ENCODE measurements at regions not wholly inside any gene's neighbourhood (a gene's known extent, or its start where the extent isn't known, plus 50 kb on each side); places are given as distances from the start of the nearest gene placed in this dataset.

GRCh38 chr4:59869056-59869455 is 1331.1 kb upstream of the ADGRL3 start:
- Mint-ChIP-seq H3K27me3 (ENCODE audit: unreplicated experiment) (no peaks in the 10 kb centered on the region), H3K9me3 (ENCODE audit: low read depth, unreplicated experiment) (peaks cover 8% of the 10 kb centered on the region), H3K4me3 (ENCODE audit: low read depth, unreplicated experiment) (no peak overlapping the region), H3K27ac (ENCODE audit: unreplicated experiment) (no peak overlapping the region), H3K4me1 (ENCODE audit: low read depth, unreplicated experiment) (no peaks in the 10 kb centered on the region), H3K36me3 (ENCODE audit: insufficient read depth, unreplicated experiment) (no peaks in the 10 kb centered on the region)
- no peak for DNase-seq
- CTCF ChIA-PET = no interaction called here
- no peak for TF ChIP-seq CTCF (IDR thresholded peaks at IDR 0.05; ENCODE audit: unreplicated experiment)
- intact Hi-C loops (cut with micrococcal nuclease; ENCODE audit: unreplicated experiment) = no loop called here
- no TSS peak for BruUV-seq (replicated peaks)

GRCh38 chr4:59869559-59869958 is 1330.6 kb upstream of the ADGRL3 start:
- TF ChIP-seq CTCF (IDR thresholded peaks at IDR 0.05; ENCODE audit: unreplicated experiment) = no peak
- no peaks in the 10 kb centered on the region for H3K27me3 Mint-ChIP-seq (ENCODE audit: unreplicated experiment)
- intact Hi-C loops (cut with micrococcal nuclease; ENCODE audit: unreplicated experiment) = no loop called here
- no peak overlapping the region for H3K4me3 Mint-ChIP-seq (ENCODE audit: low read depth, unreplicated experiment)
- DNase-seq = no peak
- peaks cover 8% of the 10 kb centered on the region for H3K9me3 Mint-ChIP-seq (ENCODE audit: low read depth, unreplicated experiment)
- no TSS peak for BruUV-seq (replicated peaks)
- CTCF ChIA-PET = no interaction called here
- no peaks in the 10 kb centered on the region for H3K36me3 Mint-ChIP-seq (ENCODE audit: insufficient read depth, unreplicated experiment)
- H3K27ac Mint-ChIP-seq (ENCODE audit: unreplicated experiment) = no peak overlapping the region
- H3K4me1 Mint-ChIP-seq (ENCODE audit: low read depth, unreplicated experiment) = no peaks in the 10 kb centered on the region

GRCh38 chr4:59881632-59882031 is 1318.5 kb upstream of the ADGRL3 start:
- H3K27me3 Mint-ChIP-seq (ENCODE audit: unreplicated experiment) = no peaks in the 10 kb centered on the region
- H3K9me3 Mint-ChIP-seq (ENCODE audit: low read depth, unreplicated experiment) = no peaks in the 10 kb centered on the region
- no peak for DNase-seq
- CTCF ChIA-PET = no interaction called here
- intact Hi-C loops (cut with micrococcal nuclease; ENCODE audit: unreplicated experiment) = no loop called here
- H3K36me3 Mint-ChIP-seq (ENCODE audit: insufficient read depth, unreplicated experiment) = no peaks in the 10 kb centered on the region
- H3K27ac Mint-ChIP-seq (ENCODE audit: unreplicated experiment) = no peak overlapping the region
- no peak for TF ChIP-seq CTCF (IDR thresholded peaks at IDR 0.05; ENCODE audit: unreplicated experiment)
- H3K4me1 Mint-ChIP-seq (ENCODE audit: low read depth, unreplicated experiment) = no peaks in the 10 kb centered on the region
- no TSS peak for BruUV-seq (replicated peaks)
- no peak overlapping the region for H3K4me3 Mint-ChIP-seq (ENCODE audit: low read depth, unreplicated experiment)

- Mint-ChIP-seq H3K4me1 (ENCODE audit: low read depth, unreplicated experiment) (no peaks in the 10 kb centered on the region), H3K27me3 (ENCODE audit: unreplicated experiment) (no peaks in the 10 kb centered on the region), H3K4me3 (ENCODE audit: low read depth, unreplicated experiment) (no peak overlapping the region), H3K36me3 (ENCODE audit: insufficient read depth, unreplicated experiment) (no peaks in the 10 kb centered on the region), H3K27ac (ENCODE audit: unreplicated experiment) (no peak overlapping the region), H3K9me3 (ENCODE audit: low read depth, unreplicated experiment) (peaks cover 11% of the 10 kb centered on the region)
- DNase-seq = no peak
- CTCF ChIA-PET = no interaction called here
- no peak for TF ChIP-seq CTCF (IDR thresholded peaks at IDR 0.05; ENCODE audit: unreplicated experiment)
- no TSS peak for BruUV-seq (replicated peaks)
- intact Hi-C loops (cut with micrococcal nuclease; ENCODE audit: unreplicated experiment) = no loop called here
These were observed 1295.8 kb upstream of the ADGRL3 start for GRCh38 chr4:59904331-59904730.

GRCh38 chr4:59920416-59920815 is 1279.7 kb upstream of the ADGRL3 start:
- Mint-ChIP-seq H3K27ac (ENCODE audit: unreplicated experiment) (no peak overlapping the region), H3K36me3 (ENCODE audit: insufficient read depth, unreplicated experiment) (no peaks in the 10 kb centered on the region)
- intact Hi-C loops (cut with micrococcal nuclease; ENCODE audit: unreplicated experiment) = no loop called here

More at GRCh38 chr4:59920416-59920815, 1279.7 kb upstream of the ADGRL3 start:
- Mint-ChIP-seq H3K4me3 (ENCODE audit: low read depth, unreplicated experiment) (no peak overlapping the region), H3K4me1 (ENCODE audit: low read depth, unreplicated experiment) (no peaks in the 10 kb centered on the region), H3K27me3 (ENCODE audit: unreplicated experiment) (no peaks in the 10 kb centered on the region), H3K9me3 (ENCODE audit: low read depth, unreplicated experiment) (peaks cover 2% of the 10 kb centered on the region)
- no peak for DNase-seq
- BruUV-seq (replicated peaks) = no TSS peak
- CTCF ChIA-PET = no interaction called here
- no peak for TF ChIP-seq CTCF (IDR thresholded peaks at IDR 0.05; ENCODE audit: unreplicated experiment)

Measured in Calu3 (cell line).